ENCODE measurements at regions not wholly inside any gene's neighbourhood (a gene's known extent, or its start where the extent isn't known, plus 50 kb on each side); places are given as distances from the start of the nearest gene placed in this dataset.

- dilution Hi-C loops (cut with MboI; ENCODE audit: extremely low pct_ligation_motif_present, low sequenced_read_pairs) (no loop called here), intact Hi-C loops (cut with micrococcal nuclease) (loop anchor here (10.0 kb wide), 1 partner anchor 46 kb away; no protein-coding TSS in a partner anchor)
- BruUV-seq (replicated peaks) = no TSS peak
- DNase-seq (ENCODE audit: low read depth, low spot score) (no peak), FAIRE-seq (no peak)
- H3K4me1 ChIP-seq (ENCODE audit: control insufficient read depth, extremely low read depth, insufficient read depth, low read length) = no peaks in the 10 kb centered on the region
- no peak for TF ChIP-seq POLR2AphosphoS5 (IDR thresholded peaks at IDR 0.05; ENCODE audit: insufficient read depth, low read depth, low read length)
- TF ChIP-seq MAX (IDR thresholded peaks at IDR 0.05; ENCODE audit: insufficient read depth, insufficient read length) = no peak
- no peak for TF ChIP-seq POLR2A (IDR thresholded peaks at IDR 0.05; ENCODE audit: low read depth, low read length)
- no peak for TF ChIP-seq FOS (IDR thresholded peaks at IDR 0.05; ENCODE audit: borderline replicate concordance, insufficient read depth, low read length)
- no peak for TF ChIP-seq CTCF (IDR thresholded peaks at IDR 0.05; ENCODE audit: extremely low read depth in 1 of 2, insufficient read depth in 1 of 2, low read depth in 1 of 2, low read length in 2 of 2)
- no peak for TF ChIP-seq GATA2 (IDR thresholded peaks at IDR 0.05; ENCODE audit: insufficient read depth, insufficient read length, low read depth, low read length)
- no peak for TF ChIP-seq JUN (IDR thresholded peaks at IDR 0.05; ENCODE audit: borderline replicate concordance, insufficient read depth, insufficient read length, low read depth)
- TF ChIP-seq EZH2 (IDR thresholded peaks at IDR 0.05; ENCODE audit: borderline replicate concordance, low read depth, low read length, severe bottlenecking) = no peak
- TF ChIP-seq MYC (IDR thresholded peaks at IDR 0.05; ENCODE audit: low read depth, low read length) = no peak
- POLR2A ChIA-PET = no interaction called here
- no peaks in the 10 kb centered on the region for H3K9me1 ChIP-seq (replicated peaks; ENCODE audit: control insufficient read depth, extremely low read depth, insufficient read depth, low read length)
- H3K9me3 ChIP-seq (replicated peaks; ENCODE audit: control insufficient read depth, insufficient read depth, low read length) = no peaks in the 10 kb centered on the region
- H3K4me2 ChIP-seq (ENCODE audit: insufficient read depth, low read length) = no peak overlapping the region
- H3K4me3 ChIP-seq (replicated peaks in 1 of 3; ENCODE audit: insufficient read depth in 1 of 3, low read depth in 1 of 3, low read length in 3 of 3) = no peak overlapping the region
- H3K9ac ChIP-seq (replicated peaks; ENCODE audit: extremely low read depth, insufficient read depth, low read length) = no peak overlapping the region
- H2AFZ ChIP-seq (ENCODE audit: low read depth, low read length) = no peak overlapping the region
- H3K79me2 ChIP-seq (ENCODE audit: control insufficient read depth, insufficient read depth, low read length) = no peaks in the 10 kb centered on the region
- no peaks in the 10 kb centered on the region for H4K20me1 ChIP-seq (replicated peaks; ENCODE audit: control insufficient read depth, extremely low read depth, insufficient read depth, low read length)
- CTCF ChIA-PET = no interaction called here
- H3K27me3 ChIP-seq (ENCODE audit: control insufficient read depth in 2 of 2, insufficient read depth in 2 of 2, low read length in 2 of 2) = no peaks in the 10 kb centered on the region
- no peaks in the 10 kb centered on the region for H3K36me3 ChIP-seq (ENCODE audit: control insufficient read depth in 2 of 2, extremely low read depth in 1 of 2, insufficient read depth in 2 of 2, low read length in 2 of 2)
- no peak overlapping the region for H3K27ac ChIP-seq (ENCODE audit: insufficient read depth, low read depth, low read length)
Measured at GRCh38 chr13:34000955-34001354, 183.0 kb downstream of the RFC3 start.
